LNCAP (cell line): ENCODE measurements at regions not wholly inside any gene's neighbourhood (a gene's known extent, or its start where the extent isn't known, plus 50 kb on each side); places are given as distances from the start of the nearest gene placed in this dataset.

Experiments used
- TF ChIP-seq, protein P1 (sequence below): fragments of 450-650 bp; IDR thresholded peaks from 2 replicates; pipeline ENCODE4 v1.5.1; 2017; ENCODE audit warnings: mild to moderate bottlenecking

GRCh38 chr18:72601481-72601880 lies 57.3 kb upstream of the CBLN2 start:
- TF ChIP-seq, protein P1, sequence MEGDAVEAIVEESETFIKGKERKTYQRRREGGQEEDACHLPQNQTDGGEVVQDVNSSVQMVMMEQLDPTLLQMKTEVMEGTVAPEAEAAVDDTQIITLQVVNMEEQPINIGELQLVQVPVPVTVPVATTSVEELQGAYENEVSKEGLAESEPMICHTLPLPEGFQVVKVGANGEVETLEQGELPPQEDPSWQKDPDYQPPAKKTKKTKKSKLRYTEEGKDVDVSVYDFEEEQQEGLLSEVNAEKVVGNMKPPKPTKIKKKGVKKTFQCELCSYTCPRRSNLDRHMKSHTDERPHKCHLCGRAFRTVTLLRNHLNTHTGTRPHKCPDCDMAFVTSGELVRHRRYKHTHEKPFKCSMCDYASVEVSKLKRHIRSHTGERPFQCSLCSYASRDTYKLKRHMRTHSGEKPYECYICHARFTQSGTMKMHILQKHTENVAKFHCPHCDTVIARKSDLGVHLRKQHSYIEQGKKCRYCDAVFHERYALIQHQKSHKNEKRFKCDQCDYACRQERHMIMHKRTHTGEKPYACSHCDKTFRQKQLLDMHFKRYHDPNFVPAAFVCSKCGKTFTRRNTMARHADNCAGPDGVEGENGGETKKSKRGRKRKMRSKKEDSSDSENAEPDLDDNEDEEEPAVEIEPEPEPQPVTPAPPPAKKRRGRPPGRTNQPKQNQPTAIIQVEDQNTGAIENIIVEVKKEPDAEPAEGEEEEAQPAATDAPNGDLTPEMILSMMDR: no peak
